ENCODE measurements at regions not wholly inside any gene's neighbourhood (a gene's known extent, or its start where the extent isn't known, plus 50 kb on each side); places are given as distances from the start of the nearest gene placed in this dataset.

GRCh38 chr7:65749039-65749438 is 123.8 kb upstream of the VKORC1L1 start:
- no peak for TF ChIP-seq CTCF (IDR thresholded peaks at IDR 0.05; ENCODE audit: insufficient read depth, low read length)
- TF ChIP-seq GABPA (IDR thresholded peaks at IDR 0.05; ENCODE audit: low read depth): no peak
- no peak for TF ChIP-seq SPI1 (IDR thresholded peaks at IDR 0.05; ENCODE audit: borderline replicate concordance, low read depth)
- TF ChIP-seq POLR2AphosphoS5 (IDR thresholded peaks at IDR 0.05; ENCODE audit: low read depth): no peak
- TF ChIP-seq REST (IDR thresholded peaks at IDR 0.05; ENCODE audit: insufficient replicate concordance, low read depth): no peak

All from HL-60 (cell line).